ENCODE measurements at regions not wholly inside any gene's neighbourhood (a gene's known extent, or its start where the extent isn't known, plus 50 kb on each side); places are given as distances from the start of the nearest gene placed in this dataset.

- TF ChIP-seq CTCF (conservative IDR thresholded peaks at IDR 0.05) (no peak), ZFX (IDR thresholded peaks at IDR 0.05) (no peak)
Observed at GRCh38 chr4:124290678-124291077, 421.9 kb downstream of the ANKRD50 start.
